ENCODE measurements at regions not wholly inside any gene's neighbourhood (a gene's known extent, or its start where the extent isn't known, plus 50 kb on each side); places are given as distances from the start of the nearest gene placed in this dataset.
A peak's percentile ranks its signal among the peaks of the same experiment; 100 is the strongest.
"Not testable (repeated sequence)": the region's sequence is repeated elsewhere in the genome, so short reads cannot be mapped to it uniquely, and the experiment has no call there.

DNA sequence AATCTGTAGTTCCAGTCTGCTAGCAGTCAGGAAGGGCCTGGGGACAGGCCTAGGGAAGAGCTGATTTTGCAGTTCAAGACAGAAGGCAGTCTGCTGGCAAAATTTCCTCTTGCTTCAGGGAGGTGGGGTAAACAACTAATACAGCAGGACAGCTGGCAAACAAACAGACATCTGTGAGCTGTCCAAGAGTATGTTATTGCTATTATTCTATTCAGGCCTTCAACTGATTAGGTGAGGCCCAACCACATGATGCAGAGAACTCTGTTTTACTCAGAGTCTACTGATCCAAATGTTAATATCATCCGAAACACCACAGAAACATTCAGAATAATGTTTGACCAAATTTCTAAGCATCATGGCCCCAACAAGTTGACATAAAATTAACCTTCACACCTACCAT, 161.0 kb upstream of the E2F7 start:
- no peaks in the 10 kb centered on the region for H3K36me3 Mint-ChIP-seq
- H3K27me3 Mint-ChIP-seq = no peaks in the 10 kb centered on the region
- no peak overlapping the region for H3K27ac Mint-ChIP-seq
- H3K4me1 Mint-ChIP-seq = no peaks in the 10 kb centered on the region
- no peak for ATAC-seq
- no peak overlapping the region for H3K4me3 Mint-ChIP-seq
- no peaks in the 10 kb centered on the region for H3K9me3 Mint-ChIP-seq

DNA sequence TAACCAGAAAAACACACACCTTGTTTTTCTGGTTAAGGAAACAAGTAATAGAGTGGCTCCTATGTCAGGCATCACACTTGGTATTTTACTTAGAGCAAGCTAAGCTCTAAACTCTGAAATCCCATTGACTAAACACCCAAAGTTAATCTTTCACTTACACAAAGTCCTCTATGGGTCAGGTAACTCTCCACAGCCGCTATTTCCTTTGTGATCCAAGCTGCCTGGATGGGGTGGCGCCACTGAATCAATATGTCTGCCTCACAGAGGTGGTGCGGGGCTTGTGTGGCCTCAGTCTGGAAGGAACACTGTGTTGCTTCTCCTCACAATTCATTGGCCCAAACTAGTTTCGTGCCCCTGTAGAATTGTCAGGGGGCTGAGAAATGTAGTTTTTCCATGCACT, 160.0 kb upstream of the E2F7 start:
- ATAC-seq = no peak
- no peak overlapping the region for H3K27ac Mint-ChIP-seq
- H3K27me3 Mint-ChIP-seq = no peaks in the 10 kb centered on the region
- no peak overlapping the region for H3K4me3 Mint-ChIP-seq
- H3K9me3 Mint-ChIP-seq = no peaks in the 10 kb centered on the region
- H3K4me1 Mint-ChIP-seq = no peaks in the 10 kb centered on the region
- no peaks in the 10 kb centered on the region for H3K36me3 Mint-ChIP-seq

GRCh38 chr12:77224346-77224745, 159.0 kb upstream of the E2F7 start:
- Mint-ChIP-seq H3K9me3 (no peaks in the 10 kb centered on the region), H3K27me3 (no peaks in the 10 kb centered on the region), H3K4me1 (no peaks in the 10 kb centered on the region), H3K4me3 (no peak overlapping the region), H3K27ac (no peak overlapping the region), H3K36me3 (no peaks in the 10 kb centered on the region)
- no peak for ATAC-seq

GRCh38 chr12:77222336-77222735, 157.0 kb upstream of the E2F7 start:
- Mint-ChIP-seq H3K4me1 (no peaks in the 10 kb centered on the region), H3K27me3 (no peaks in the 10 kb centered on the region), H3K36me3 (no peaks in the 10 kb centered on the region), H3K4me3 (no peak overlapping the region), H3K9me3 (no peaks in the 10 kb centered on the region), H3K27ac (no peak overlapping the region)
- ATAC-seq = no peak

GRCh38 chr12:77220586-77220985, 155.2 kb upstream of the E2F7 start:
- Mint-ChIP-seq H3K36me3 (no peaks in the 10 kb centered on the region), H3K4me3 (no peak overlapping the region), H3K9me3 (no peaks in the 10 kb centered on the region), H3K4me1 (no peaks in the 10 kb centered on the region), H3K27ac (no peak overlapping the region), H3K27me3 (no peaks in the 10 kb centered on the region)
- ATAC-seq = no peak

- H3K4me3 Mint-ChIP-seq = no peak overlapping the region
- peak; percentile 63 for ATAC-seq
- H3K27ac Mint-ChIP-seq = no peak overlapping the region
- no peaks in the 10 kb centered on the region for H3K4me1 Mint-ChIP-seq
- no peaks in the 10 kb centered on the region for H3K9me3 Mint-ChIP-seq
- H3K27me3 Mint-ChIP-seq = no peaks in the 10 kb centered on the region
- no peaks in the 10 kb centered on the region for H3K36me3 Mint-ChIP-seq
Observed at GRCh38 chr12:77218278-77218677, 152.9 kb upstream of the E2F7 start.

DNA sequence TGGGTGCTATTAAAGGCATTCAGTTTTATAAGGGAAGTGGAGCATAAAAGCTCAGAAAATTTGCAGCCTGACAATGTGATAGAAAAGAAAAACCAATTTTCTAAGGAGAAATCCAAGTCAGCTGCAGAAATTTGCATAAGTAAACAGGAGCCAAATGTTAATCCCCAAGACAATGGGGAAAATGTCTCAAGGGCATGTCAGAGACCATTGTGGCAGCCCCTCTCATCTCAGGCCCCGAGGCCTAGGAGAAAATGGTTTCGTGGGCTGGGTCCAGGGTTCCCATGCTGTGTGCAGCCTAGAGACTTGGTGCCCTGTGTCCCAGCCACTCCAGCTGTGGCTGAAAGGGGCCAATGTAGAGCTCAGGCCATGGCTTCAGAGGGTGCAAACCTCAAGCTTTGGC, 150.8 kb upstream of the E2F7 start:
- not testable (repeated sequence) for H3K36me3 Mint-ChIP-seq, ATAC-seq, H3K4me3 Mint-ChIP-seq, H3K27me3 Mint-ChIP-seq, H3K4me1 Mint-ChIP-seq, H3K27ac Mint-ChIP-seq, H3K9me3 Mint-ChIP-seq

DNA sequence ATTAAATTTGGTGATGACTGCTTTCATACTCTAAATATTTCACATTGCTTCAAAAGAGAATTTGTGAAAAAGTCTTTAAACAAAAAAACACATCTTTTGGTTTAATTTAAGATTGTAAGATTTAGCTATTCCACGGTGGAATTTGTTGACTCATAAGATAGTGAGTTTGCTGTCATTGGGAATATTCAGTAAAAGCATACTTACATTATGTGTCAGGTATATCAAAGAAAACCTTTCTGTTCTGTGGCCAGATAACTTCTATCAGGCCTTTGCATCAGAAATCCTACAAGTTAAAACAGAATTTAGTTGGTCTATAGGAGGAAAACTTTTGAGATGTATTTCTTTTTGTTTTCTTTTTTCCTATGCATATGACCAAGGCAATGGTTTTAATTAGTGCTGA, 148.8 kb upstream of the E2F7 start:
- H3K4me1 Mint-ChIP-seq = no peaks in the 10 kb centered on the region
- H3K4me3 Mint-ChIP-seq = no peak overlapping the region
- no peaks in the 10 kb centered on the region for H3K27me3 Mint-ChIP-seq
- H3K9me3 Mint-ChIP-seq = peaks cover 10% of the 10 kb centered on the region
- ATAC-seq = no peak
- H3K27ac Mint-ChIP-seq = no peak overlapping the region
- H3K36me3 Mint-ChIP-seq = no peaks in the 10 kb centered on the region

DNA sequence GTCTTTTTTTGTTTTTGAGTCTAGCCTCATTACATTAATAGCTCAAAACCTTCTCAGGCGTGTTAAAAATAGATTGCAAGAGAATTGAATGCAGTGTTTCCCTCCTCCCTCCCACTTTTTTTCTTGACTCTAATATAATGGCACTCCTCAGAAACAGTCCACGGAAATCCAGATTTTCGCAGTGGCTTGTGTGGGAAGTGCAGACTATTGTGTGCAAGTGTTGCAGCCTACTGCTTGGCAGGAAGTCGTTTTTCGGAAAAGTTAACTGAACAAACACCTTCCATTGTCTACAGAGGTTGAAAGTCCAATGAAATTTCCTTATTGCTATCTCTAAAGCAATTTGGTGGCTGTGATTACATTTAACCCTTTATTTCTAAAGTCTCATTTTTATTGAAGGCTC, 147.9 kb upstream of the E2F7 start:
- no peaks in the 10 kb centered on the region for H3K36me3 Mint-ChIP-seq
- no peak overlapping the region for H3K4me3 Mint-ChIP-seq
- H3K4me1 Mint-ChIP-seq = no peaks in the 10 kb centered on the region
- no peak overlapping the region for H3K27ac Mint-ChIP-seq
- H3K9me3 Mint-ChIP-seq = peaks cover 10% of the 10 kb centered on the region
- no peak for ATAC-seq
- no peaks in the 10 kb centered on the region for H3K27me3 Mint-ChIP-seq

DNA sequence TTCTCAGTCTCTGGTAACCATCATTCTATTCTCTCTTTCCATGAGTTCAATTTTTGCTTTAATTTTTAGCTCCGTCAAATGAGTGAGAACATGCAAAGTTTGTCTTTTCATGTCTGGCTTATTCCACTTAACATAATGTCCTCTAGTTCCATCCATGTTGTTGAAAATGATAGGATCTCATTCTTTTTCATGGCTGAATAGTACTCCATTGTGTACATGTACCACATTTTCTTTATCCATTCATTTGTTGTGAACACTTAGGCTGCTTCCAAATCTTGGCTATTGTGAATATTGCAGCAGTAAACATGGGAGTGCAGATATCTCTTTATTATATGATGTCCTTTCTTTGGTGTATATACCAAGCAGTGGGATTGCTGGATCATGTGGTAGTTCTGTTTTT, 145.4 kb upstream of the E2F7 start:
- H3K27ac Mint-ChIP-seq = no peak overlapping the region
- no peaks in the 10 kb centered on the region for H3K27me3 Mint-ChIP-seq
- H3K9me3 Mint-ChIP-seq = peaks cover 10% of the 10 kb centered on the region
- H3K4me1 Mint-ChIP-seq = no peaks in the 10 kb centered on the region
- ATAC-seq = no peak
- no peak overlapping the region for H3K4me3 Mint-ChIP-seq
- H3K36me3 Mint-ChIP-seq = no peaks in the 10 kb centered on the region

DNA sequence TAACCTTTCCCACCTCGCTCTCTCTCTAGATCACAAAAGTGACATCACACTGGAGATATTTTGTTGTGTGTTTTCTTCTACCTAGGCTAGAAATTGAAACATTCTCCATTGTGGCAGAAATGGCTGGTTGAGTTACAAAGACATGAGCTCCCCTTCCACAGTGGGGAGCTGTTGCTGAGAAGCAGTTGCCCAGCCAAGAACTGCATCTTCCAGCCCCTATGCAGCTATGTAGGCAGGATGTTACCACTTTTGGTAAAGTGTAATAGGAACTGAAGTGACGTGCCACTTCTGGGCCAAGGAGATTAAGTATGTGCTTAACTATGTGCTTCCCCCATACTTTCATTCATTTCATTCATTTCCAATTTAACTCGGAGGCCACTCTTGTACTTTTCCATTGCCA, 138.7 kb upstream of the E2F7 start:
- H3K4me3 Mint-ChIP-seq = no peak overlapping the region

GRCh38 chr12:77202457-77203060, 137.2 kb upstream of the E2F7 start:
- Mint-ChIP-seq H3K4me1 (no peaks in the 10 kb centered on the region), H3K27me3 (peaks cover 9% of the 10 kb centered on the region), H3K27ac (no peak overlapping the region), H3K9me3 (peaks cover 2% of the 10 kb centered on the region), H3K4me3 (no peak overlapping the region), H3K36me3 (no peaks in the 10 kb centered on the region)
- ATAC-seq = no peak

More for the DNA sequence above, 138.7 kb upstream of the E2F7 start:
- Mint-ChIP-seq H3K27ac (no peak overlapping the region), H3K4me1 (no peaks in the 10 kb centered on the region), H3K36me3 (no peaks in the 10 kb centered on the region), H3K27me3 (peaks cover 9% of the 10 kb centered on the region), H3K9me3 (peaks cover 2% of the 10 kb centered on the region)
- no peak for ATAC-seq

DNA sequence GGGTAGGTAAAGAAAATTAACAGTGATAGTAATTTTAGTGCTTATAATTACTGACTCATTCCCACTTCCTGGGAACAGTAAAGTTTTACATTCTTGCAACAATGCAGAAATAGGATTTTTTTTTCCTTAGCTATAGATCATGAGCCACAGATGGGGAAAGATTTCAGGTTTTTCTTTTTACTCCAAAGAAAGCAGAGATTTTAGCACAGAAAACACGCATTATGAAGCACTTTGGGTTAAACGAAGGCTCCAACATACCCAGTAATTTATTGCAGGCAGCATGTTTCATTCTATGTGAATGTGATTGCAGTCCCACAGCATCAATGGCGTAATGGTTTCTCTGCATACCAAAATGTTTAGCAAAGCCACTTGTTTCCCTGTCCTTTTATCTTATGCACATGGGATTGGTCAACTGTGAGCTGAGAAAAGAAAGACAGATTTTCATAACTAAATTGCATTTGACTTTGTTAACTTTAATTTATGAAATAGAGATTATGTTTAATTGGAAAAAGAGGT, 124.6 kb upstream of the E2F7 start:
- no peak overlapping the region for H3K27ac Mint-ChIP-seq

DNA sequence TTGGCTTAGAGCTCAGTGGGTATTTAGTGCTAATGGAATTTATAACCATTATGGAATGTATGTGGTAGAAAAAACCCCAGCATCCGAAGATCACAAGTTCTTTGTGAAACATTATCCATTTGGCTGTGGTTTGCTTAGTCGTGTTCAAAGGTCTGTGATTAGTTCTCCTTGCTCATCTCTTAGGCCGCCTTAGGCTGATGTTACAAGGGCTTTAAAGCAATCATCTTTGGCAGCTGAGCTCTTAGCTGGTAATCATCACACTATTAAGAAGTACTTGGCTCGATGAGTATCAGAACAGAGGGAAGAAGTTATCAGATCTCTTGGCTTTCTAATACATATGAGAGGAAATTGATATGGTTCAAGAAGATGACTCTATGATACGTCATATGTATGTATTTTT, 124.1 kb upstream of the E2F7 start:
- H3K27ac Mint-ChIP-seq = no peak overlapping the region
- no peak overlapping the region for H3K4me3 Mint-ChIP-seq
- H3K4me1 Mint-ChIP-seq = no peaks in the 10 kb centered on the region
- no peaks in the 10 kb centered on the region for H3K9me3 Mint-ChIP-seq
- no peaks in the 10 kb centered on the region for H3K36me3 Mint-ChIP-seq
- no peaks in the 10 kb centered on the region for H3K27me3 Mint-ChIP-seq
- no peak for ATAC-seq

More for the DNA sequence above, 124.6 kb upstream of the E2F7 start:
- H3K36me3 Mint-ChIP-seq = no peaks in the 10 kb centered on the region
- no peaks in the 10 kb centered on the region for H3K9me3 Mint-ChIP-seq
- no peak for ATAC-seq
- no peaks in the 10 kb centered on the region for H3K4me1 Mint-ChIP-seq
- no peaks in the 10 kb centered on the region for H3K27me3 Mint-ChIP-seq
- no peak overlapping the region for H3K4me3 Mint-ChIP-seq

DNA sequence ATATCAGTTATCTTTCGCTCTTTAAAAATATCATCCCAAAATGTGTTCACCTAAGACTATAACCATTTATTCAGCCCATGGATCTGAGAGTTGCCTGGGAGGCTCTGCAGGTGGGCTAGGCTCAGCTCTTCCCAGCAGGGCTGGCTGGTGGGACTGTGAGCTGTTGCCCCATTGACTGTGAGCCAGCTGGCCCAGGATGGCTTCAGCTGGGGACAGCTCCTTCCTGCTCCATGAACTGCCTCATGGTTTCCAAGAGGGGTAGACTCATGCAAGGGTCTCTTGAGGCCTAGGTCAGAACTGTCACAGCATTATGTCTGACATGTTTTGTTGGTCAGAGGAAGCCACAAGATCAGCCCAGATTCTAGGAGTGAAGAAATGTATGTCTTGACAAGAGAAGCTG, 114.1 kb upstream of the E2F7 start:
- Mint-ChIP-seq H3K27ac (no peak overlapping the region), H3K36me3 (no peaks in the 10 kb centered on the region), H3K27me3 (no peaks in the 10 kb centered on the region), H3K4me3 (no peak overlapping the region), H3K9me3 (no peaks in the 10 kb centered on the region), H3K4me1 (no peaks in the 10 kb centered on the region)
- ATAC-seq = no peak

DNA sequence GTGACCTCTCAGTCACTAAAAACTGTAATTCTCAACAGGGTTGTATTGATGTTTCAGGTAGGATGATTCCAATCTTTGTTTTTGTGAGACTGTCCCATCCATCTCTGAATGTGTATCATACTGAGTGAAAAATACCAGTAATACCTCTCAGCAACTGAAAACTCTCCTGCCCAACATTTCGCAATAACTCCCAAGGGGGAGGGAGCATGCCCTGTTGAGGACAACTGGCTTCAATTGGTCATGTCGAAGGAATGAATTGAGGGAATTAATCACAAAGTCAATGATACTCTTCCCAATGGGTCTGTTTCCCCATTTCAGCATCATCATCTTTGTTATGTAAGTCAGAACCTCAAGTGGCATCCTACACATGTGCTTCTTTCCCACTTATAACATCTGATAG, 102.4 kb upstream of the E2F7 start:
- Mint-ChIP-seq H3K27me3 (peaks cover 6% of the 10 kb centered on the region), H3K36me3 (no peaks in the 10 kb centered on the region)

DNA sequence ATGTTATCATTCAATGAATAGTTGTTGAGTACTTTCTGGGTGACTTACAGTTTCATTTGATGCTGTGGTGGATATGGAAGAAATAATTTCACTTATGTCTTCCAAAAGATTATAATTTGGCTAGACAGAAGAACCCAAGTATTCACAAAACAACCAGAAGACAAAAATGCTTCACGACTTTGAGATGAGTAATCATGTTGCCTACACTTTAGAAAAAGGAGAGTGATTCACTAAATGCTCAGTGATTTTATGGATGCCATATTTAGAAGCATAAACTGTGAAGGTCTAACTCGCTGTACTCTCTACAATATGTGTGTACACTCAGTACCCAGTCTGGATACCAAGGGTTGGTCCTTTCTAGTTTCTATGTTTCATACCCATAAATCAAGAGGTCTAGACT, 101.3 kb upstream of the E2F7 start:
- Mint-ChIP-seq H3K4me3 (no peak overlapping the region), H3K27me3 (peaks cover 6% of the 10 kb centered on the region), H3K4me1 (no peaks in the 10 kb centered on the region), H3K36me3 (no peaks in the 10 kb centered on the region), H3K9me3 (no peaks in the 10 kb centered on the region), H3K27ac (no peak overlapping the region)
- ATAC-seq = no peak

More for the DNA sequence above, 102.4 kb upstream of the E2F7 start:
- no peak overlapping the region for H3K27ac Mint-ChIP-seq
- H3K4me1 Mint-ChIP-seq = no peaks in the 10 kb centered on the region
- no peak for ATAC-seq
- no peaks in the 10 kb centered on the region for H3K9me3 Mint-ChIP-seq
- H3K4me3 Mint-ChIP-seq = no peak overlapping the region

Data from stimulated activated memory B cell treated with anti-CD40 and anti-IgM and Interleukin-4, amounts not matched to agents 10 μg/mL and 1 μg/mL and 100 μg/mL, for 72 hours (primary cell).